ENCODE measurements at regions not wholly inside any gene's neighbourhood (a gene's known extent, or its start where the extent isn't known, plus 50 kb on each side); places are given as distances from the start of the nearest gene placed in this dataset.

- Histone ChIP-seq H3K4me1 (no peaks in the 10 kb centered on the region), H3K9me3 (no peaks in the 10 kb centered on the region), H3K27ac (no peak overlapping the region), H3K27me3 (no peaks in the 10 kb centered on the region), H3K4me3 (no peak overlapping the region), H3K36me3 (no peaks in the 10 kb centered on the region)
- WGBS, 2 donors, result 29 to 30% methylated on average over 1 of the region's 1 CpG
- no peak for TF ChIP-seq CTCF (IDR thresholded peaks at IDR 0.05)
- no peak for TF ChIP-seq EP300 (IDR thresholded peaks at IDR 0.05)
- no peak for TF ChIP-seq POLR2A (IDR thresholded peaks at IDR 0.05)
- TF ChIP-seq POLR2AphosphoS5 (IDR thresholded peaks at IDR 0.05), result no peak
- DNase-seq (no peak), ATAC-seq (ENCODE audit: low FRiP score in 2 of 2) (no peak)
Measured at GRCh38 chr3:161599697-161600096, 103.1 kb downstream of the OTOL1 start.

- Histone ChIP-seq H3K27ac (no peak overlapping the region), H3K4me1 (no peaks in the 10 kb centered on the region), H3K36me3 (no peaks in the 10 kb centered on the region), H3K9me3 (no peaks in the 10 kb centered on the region), H3K27me3 (no peaks in the 10 kb centered on the region), H3K4me3 (no peak overlapping the region)
- TF ChIP-seq EP300 (IDR thresholded peaks at IDR 0.05) (peak in 1 of 4 donors; percentile 32), CTCF (IDR thresholded peaks at IDR 0.05) (no peak)
- DNase-seq (peak in 1 of 2 donors; percentile 45), ATAC-seq (ENCODE audit: low FRiP score in 2 of 2) (peak; percentile 42 to 67)
- 51 to 62% methylated on average over 5 of the region's 5 CpGs for WGBS, 2 donors
Measured at GRCh38 chr3:161600173-161600572, 103.6 kb downstream of the OTOL1 start.

GRCh38 chr3:161602475-161602874 is 105.9 kb downstream of the OTOL1 start:
- Histone ChIP-seq H3K4me3 (no peak overlapping the region), H3K36me3 (no peaks in the 10 kb centered on the region), H3K27ac (no peak overlapping the region), H3K27me3 (no peaks in the 10 kb centered on the region), H3K4me1 (no peaks in the 10 kb centered on the region), H3K9me3 (no peaks in the 10 kb centered on the region)
- WGBS, 2 donors, result 65 to 87% methylated on average over 1 of the region's 1 CpG
- DNase-seq, result no peak
- TF ChIP-seq EP300 (IDR thresholded peaks at IDR 0.05) (no peak), POLR2A (IDR thresholded peaks at IDR 0.05) (no peak), POLR2AphosphoS5 (IDR thresholded peaks at IDR 0.05) (no peak), CTCF (IDR thresholded peaks at IDR 0.05) (no peak)
- no peak for ATAC-seq (ENCODE audit: low FRiP score in 2 of 2)

GRCh38 chr3:161602918-161603317 is 106.3 kb downstream of the OTOL1 start:
- Histone ChIP-seq H3K36me3 (no peaks in the 10 kb centered on the region), H3K9me3 (no peaks in the 10 kb centered on the region)

More at GRCh38 chr3:161602918-161603317, 106.3 kb downstream of the OTOL1 start:
- Histone ChIP-seq H3K4me1 (no peaks in the 10 kb centered on the region), H3K4me3 (no peak overlapping the region), H3K27ac (no peak overlapping the region), H3K27me3 (no peaks in the 10 kb centered on the region)
- DNase-seq (no peak), ATAC-seq (ENCODE audit: low FRiP score in 2 of 2) (no peak)
- TF ChIP-seq CTCF (IDR thresholded peaks at IDR 0.05) (no peak), EP300 (IDR thresholded peaks at IDR 0.05) (no peak), POLR2A (IDR thresholded peaks at IDR 0.05) (no peak), POLR2AphosphoS5 (IDR thresholded peaks at IDR 0.05) (no peak)

Measured in upper lobe of left lung (tissue), 6 donors.